ENCODE measurements at regions not wholly inside any gene's neighbourhood (a gene's known extent, or its start where the extent isn't known, plus 50 kb on each side); places are given as distances from the start of the nearest gene placed in this dataset.
A peak's percentile ranks its signal among the peaks of the same experiment; 100 is the strongest.

DNA sequence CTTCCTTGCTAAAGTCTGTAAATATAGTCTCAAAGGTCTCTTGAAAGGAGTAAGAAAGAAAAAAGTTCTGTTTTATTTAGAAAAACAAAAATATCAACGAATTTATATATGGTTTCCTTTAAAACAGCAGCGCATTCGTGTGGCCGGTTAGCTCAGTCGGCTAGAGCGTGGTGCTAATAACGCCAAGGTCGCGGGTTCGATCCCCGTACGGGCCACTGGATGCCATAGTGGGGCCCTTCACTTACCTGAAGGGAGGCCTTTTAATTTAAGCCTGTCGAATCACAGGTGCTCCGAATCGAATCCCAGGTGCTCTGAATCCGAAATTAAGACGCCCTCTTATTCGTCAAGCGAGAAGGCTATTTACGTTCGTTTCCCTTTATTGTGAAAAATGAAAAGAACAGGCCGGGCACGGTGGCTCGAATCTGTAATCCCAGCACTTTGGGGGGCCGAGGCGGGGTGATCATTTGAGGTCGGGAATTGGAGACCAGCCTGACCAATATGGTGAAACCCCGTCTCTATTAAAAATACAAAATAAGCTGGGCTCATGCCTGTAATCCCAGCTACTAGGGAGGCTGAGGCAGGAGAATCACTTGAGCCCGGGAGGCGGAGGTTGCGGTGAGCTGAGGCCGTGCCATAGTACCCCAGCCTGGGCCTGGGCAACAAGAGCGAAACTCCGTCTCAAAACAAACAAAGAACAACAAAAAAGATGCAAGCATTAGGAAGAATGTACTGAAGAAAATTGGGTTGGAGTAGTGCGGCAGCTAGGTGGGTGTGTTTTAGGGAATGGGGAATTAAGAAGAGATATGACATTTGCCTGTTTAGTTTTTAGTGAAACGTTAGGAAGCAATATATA lies 195.8 kb upstream of the ZNF184 start (continued):
- TF ChIP-seq ARID5B (CRISPR knock-in tag; IDR thresholded peaks at IDR 0.05) (peak; percentile 81), ZNF354B (CRISPR knock-in tag; IDR thresholded peaks at IDR 0.05) (no peak), TCF7L2 (IDR thresholded peaks at IDR 0.05; ENCODE audit: low read depth, low read length) (no peak), ZZZ3 (CRISPR knock-in tag; IDR thresholded peaks at IDR 0.05; ENCODE audit: borderline replicate concordance) (no peak), ATAD3A (CRISPR knock-in tag; IDR thresholded peaks at IDR 0.05) (no peak), RORA (CRISPR knock-in tag; IDR thresholded peaks at IDR 0.05) (no peak), NR1H2 (CRISPR knock-in tag; IDR thresholded peaks at IDR 0.05; ENCODE audit: borderline replicate concordance, low read depth) (no peak), ZNF7 (CRISPR knock-in tag; IDR thresholded peaks at IDR 0.05) (no peak), ZNF740 (CRISPR knock-in tag; IDR thresholded peaks at IDR 0.05) (no peak), AKNA (CRISPR knock-in tag; IDR thresholded peaks at IDR 0.05; ENCODE audit: borderline replicate concordance) (no peak), NKX3-1 (CRISPR knock-in tag; IDR thresholded peaks at IDR 0.05) (peak; percentile 29; the same call in 1 of the 2 replicates), ZNF317 (CRISPR knock-in tag; IDR thresholded peaks at IDR 0.05) (no peak; the same call in 1 of the 2 replicates), ZNF251 (CRISPR knock-in tag; IDR thresholded peaks at IDR 0.05) (no peak), ZNF234 (CRISPR knock-in tag; conservative IDR thresholded peaks at IDR 0.05) (peak; percentile 60; the same call in 1 of the 2 replicates), EP300 (IDR thresholded peaks at IDR 0.05; ENCODE audit: low read depth in 2 of 2, low read length in 2 of 2) (0 out of 4 replicates have a peak, but pooled peaks of 1 of the 2 experiments have one; percentile 16), EP300 (CRISPR knock-in tag; IDR thresholded peaks at IDR 0.05; ENCODE audit: borderline replicate concordance) (no peak), BHLHE40 (IDR thresholded peaks at IDR 0.05; ENCODE audit: low read length) (no peak), NFIC (IDR thresholded peaks at IDR 0.05; ENCODE audit: low read length) (no peak), ZNF879 (CRISPR knock-in tag; IDR thresholded peaks at IDR 0.05) (no peak), DR1 (CRISPR knock-in tag; IDR thresholded peaks at IDR 0.05) (no peak)

All from HepG2 (cell line).